Activated T-helper 1 cell treated with anti-CD3 and anti-CD28 coated beads, Interleukin-12 subunit alpha, Interleukin-12 subunit beta, Interleukin-2, Interleukin-4 antibody, amounts not matched to agents 30 ng/mL and 10 ng/mL and 1 ng/mL, durations not matched to agents 14 hours and 24 hours and 36 hours (primary cell): ENCODE measurements at regions not wholly inside any gene's neighbourhood (a gene's known extent, or its start where the extent isn't known, plus 50 kb on each side); places are given as distances from the start of the nearest gene placed in this dataset.
A peak's percentile ranks its signal among the peaks of the same experiment; 100 is the strongest.
"Not testable (repeated sequence)": the region's sequence is repeated elsewhere in the genome, so short reads cannot be mapped to it uniquely, and the experiment has no call there.

Experiments
- DNase-seq: peaks from one replicate; pipeline ENCODE4 v3.0.0; 2021; ENCODE audit warnings: low spot score
- H3K27ac Mint-ChIP-seq: one replicate; pipeline ENCODE4 v1.8.0; 2021; ENCODE audit warnings: mild to moderate bottlenecking, mixed read lengths
- H3K27me3 Mint-ChIP-seq: one replicate; pipeline ENCODE4 v1.8.0; 2022; ENCODE audit warnings: mild to moderate bottlenecking, moderate library complexity, mixed read lengths; ENCODE audit not compliant: insufficient read depth
- H3K36me3 Mint-ChIP-seq: one replicate; pipeline ENCODE4 v1.8.0; 2021; ENCODE audit warnings: low read depth, mixed read lengths
- H3K4me1 Mint-ChIP-seq: one replicate; pipeline ENCODE4 v1.8.0; 2021; ENCODE audit warnings: low read depth, mixed read lengths
- H3K4me3 Mint-ChIP-seq: one replicate; pipeline ENCODE4 v1.8.0; 2021; ENCODE audit warnings: mild to moderate bottlenecking, moderate library complexity, mixed read lengths
- H3K9me3 Mint-ChIP-seq: one replicate; pipeline ENCODE4 v1.8.0; 2021; ENCODE audit warnings: mixed read lengths
- intact Hi-C: fragments of 100-400 bp; cut with micrococcal nuclease; formaldehyde crosslinking; loops from one replicate; pipeline ENCODE4 v1.15.1; 2024

DNA sequence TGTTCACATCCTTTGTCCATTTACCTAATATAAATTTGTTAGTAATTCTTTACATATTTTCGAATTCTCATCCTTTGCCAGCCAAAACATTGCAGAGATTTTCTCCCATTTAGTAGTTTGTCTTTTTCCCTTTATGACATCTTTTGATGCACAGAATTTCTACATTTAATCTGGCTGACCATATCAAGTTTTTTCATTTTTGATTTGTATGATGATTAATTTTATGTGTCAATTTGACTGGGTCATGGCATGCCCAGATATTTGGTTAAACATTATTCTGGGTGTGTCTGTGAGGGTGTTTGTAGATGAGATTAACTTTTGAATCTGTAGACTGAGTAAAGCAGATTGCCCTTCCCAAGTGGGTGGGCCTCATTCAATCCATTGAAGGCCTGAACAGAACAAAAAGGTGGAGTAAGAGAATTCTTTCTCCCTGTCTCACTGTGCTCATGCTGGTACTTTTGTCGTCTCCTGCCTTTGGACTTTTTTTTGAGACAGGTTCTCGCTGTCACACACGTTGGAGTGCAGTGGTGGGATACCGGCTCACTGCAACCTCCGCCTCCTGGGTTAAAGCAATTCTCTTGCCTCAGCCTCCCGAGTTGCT lies 72.1 kb upstream of the EPB41L1 start:
- peaks cover 6% of the 10 kb centered on the region for H3K4me1 Mint-ChIP-seq
- no peaks in the 10 kb centered on the region for H3K36me3 Mint-ChIP-seq
- H3K9me3 Mint-ChIP-seq: no peaks in the 10 kb centered on the region
- intact Hi-C loops: no loop called here
- H3K4me3 Mint-ChIP-seq: no peak overlapping the region
- H3K27me3 Mint-ChIP-seq: peaks cover 21% of the 10 kb centered on the region
- no peak for DNase-seq
- H3K27ac Mint-ChIP-seq: no peak overlapping the region

DNA sequence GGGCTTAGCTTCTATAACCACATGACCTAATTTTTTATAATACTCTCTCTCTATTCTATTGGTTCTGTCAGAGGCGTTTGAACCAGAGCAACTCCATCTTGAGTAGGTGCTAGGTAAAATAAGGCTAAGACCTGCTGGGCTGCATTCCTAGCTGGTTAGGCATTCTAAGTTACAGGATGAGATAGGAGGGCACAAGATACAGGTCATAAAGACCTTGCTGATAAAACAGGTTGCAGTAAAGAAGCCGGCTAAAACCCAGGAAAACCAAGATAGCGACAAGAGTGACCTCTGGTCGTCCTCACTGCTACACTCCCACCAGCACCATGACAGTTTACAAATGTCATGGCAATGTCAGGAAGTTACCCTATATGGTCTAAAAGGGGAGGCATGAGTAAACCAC lies 71.3 kb upstream of the EPB41L1 start:
- intact Hi-C loops, DNase-seq, H3K36me3 Mint-ChIP-seq, H3K9me3 Mint-ChIP-seq, H3K4me1 Mint-ChIP-seq, H3K4me3 Mint-ChIP-seq, H3K27ac Mint-ChIP-seq: not testable (repeated sequence)
- H3K27me3 Mint-ChIP-seq: peaks cover 23% of the 10 kb centered on the region

DNA sequence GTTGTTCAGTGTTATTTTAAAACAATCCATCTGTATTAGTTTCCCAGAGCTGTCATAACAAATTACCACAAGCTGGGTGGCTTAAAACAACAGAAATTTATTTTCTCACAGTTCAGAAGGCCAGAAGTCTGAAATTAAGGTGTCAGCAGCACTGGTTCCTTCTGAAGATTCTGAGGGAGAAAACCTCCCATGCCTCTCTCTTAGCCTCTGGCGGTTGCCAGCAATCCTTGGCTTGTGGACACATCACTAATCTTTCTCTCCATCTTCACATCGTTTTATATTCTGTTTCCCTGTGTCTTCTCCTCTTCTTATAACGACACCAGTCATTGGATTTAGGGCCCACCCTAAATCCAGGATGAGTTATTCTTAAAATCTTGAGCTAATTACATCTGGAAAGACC lies 70.2 kb upstream of the EPB41L1 start:
- DNase-seq: no peak
- Mint-ChIP-seq H3K9me3 (no peaks in the 10 kb centered on the region), H3K27ac (no peak overlapping the region), H3K36me3 (no peaks in the 10 kb centered on the region), H3K4me3 (no peak overlapping the region), H3K27me3 (peaks cover 26% of the 10 kb centered on the region), H3K4me1 (peaks cover 6% of the 10 kb centered on the region)
- intact Hi-C loops: no loop called here

DNA sequence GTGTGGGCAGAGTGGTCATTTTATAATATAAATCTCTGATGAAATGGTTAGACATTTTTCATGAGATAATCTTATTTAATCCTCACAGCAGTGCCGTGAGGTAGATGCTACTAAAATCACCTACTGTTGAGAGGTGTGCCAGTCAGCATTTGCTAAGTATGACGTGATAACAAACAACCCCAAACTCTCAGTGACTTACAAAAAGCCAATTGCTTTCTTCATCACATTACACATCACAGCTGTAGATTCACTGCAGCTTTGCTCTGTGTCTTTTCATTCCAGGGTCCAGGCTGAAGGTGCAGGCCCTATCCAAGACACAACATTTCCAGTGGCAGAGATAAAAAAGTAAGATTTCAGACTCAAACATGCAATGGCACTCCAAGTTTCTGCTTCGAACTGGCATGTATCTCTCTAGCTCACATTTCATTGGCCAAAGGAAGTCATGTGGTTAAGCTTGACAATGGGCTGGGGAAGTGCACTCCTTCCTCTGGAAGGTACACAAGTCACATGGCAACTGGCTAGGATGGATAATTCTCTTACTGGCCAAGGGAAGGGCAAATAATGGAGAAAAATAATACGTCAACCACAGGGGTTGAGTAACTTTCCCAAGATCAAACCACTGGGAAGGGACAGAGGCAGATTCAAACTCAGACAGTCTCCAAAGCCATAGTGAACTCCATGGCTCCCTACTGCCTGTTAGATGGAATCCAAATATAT lies 69.5 kb upstream of the EPB41L1 start:
- no peak for DNase-seq
- Mint-ChIP-seq H3K27me3 (peaks cover 28% of the 10 kb centered on the region), H3K27ac (no peak overlapping the region), H3K4me1 (peaks cover 6% of the 10 kb centered on the region), H3K9me3 (no peaks in the 10 kb centered on the region), H3K4me3 (no peak overlapping the region), H3K36me3 (no peaks in the 10 kb centered on the region)
- intact Hi-C loops: no loop called here

DNA sequence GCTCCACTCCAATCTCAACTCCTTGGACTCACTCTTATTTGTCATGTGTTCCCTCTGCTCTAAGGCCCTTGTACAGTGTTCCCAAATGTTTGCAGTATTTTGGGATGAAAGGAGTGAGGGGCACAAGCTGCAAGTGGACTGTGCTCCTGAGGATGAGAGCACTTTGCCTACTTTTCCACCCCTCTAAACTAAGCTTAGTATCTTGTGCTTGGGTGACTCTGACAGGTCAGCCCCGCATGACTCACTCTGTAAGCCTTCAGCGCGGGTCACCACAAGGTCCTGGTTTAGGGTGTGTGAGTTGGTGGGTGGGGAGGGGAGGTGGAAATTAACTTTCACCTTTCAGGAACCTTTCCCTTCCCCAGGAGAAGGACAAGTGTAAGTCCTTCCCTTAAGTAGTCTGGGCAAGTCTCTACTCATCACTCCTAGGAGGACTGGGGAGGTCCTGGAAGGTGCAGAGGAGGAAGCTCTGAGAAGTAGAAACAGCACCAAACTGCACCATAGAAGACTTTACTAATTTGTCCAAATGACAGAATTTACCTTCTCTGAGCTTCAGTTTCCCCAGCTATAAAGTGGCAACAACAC lies 68.8 kb upstream of the EPB41L1 start:
- Mint-ChIP-seq H3K27me3 (peaks cover 31% of the 10 kb centered on the region), H3K9me3 (no peaks in the 10 kb centered on the region), H3K4me3 (no peak overlapping the region), H3K27ac (no peak overlapping the region), H3K36me3 (no peaks in the 10 kb centered on the region), H3K4me1 (peaks cover 6% of the 10 kb centered on the region)
- intact Hi-C loops: no loop called here
- DNase-seq: no peak

DNA sequence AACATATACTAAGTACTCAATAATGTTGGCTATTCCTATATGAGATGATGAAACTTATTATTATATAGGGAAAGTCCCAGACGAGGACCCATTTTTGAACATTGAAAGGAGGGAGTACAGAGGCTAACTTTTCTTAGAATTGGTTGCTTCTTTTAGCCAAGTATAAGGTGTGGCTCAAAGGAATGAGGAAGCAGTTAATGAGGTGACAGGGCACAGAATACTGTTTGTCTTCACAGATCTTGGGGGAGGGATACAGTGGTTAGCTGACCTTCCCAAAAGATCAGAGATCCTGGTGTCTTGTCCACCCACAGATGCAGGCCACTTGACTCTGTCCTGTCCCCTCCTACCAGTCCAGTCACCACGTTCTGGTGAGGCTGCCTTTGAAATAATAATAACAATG lies 67.8 kb upstream of the EPB41L1 start:
- intact Hi-C loops: no loop called here
- Mint-ChIP-seq H3K36me3 (no peaks in the 10 kb centered on the region), H3K4me1 (peaks cover 6% of the 10 kb centered on the region), H3K9me3 (no peaks in the 10 kb centered on the region), H3K27me3 (peaks cover 38% of the 10 kb centered on the region), H3K4me3 (no peak overlapping the region), H3K27ac (no peak overlapping the region)
- DNase-seq: no peak

DNA sequence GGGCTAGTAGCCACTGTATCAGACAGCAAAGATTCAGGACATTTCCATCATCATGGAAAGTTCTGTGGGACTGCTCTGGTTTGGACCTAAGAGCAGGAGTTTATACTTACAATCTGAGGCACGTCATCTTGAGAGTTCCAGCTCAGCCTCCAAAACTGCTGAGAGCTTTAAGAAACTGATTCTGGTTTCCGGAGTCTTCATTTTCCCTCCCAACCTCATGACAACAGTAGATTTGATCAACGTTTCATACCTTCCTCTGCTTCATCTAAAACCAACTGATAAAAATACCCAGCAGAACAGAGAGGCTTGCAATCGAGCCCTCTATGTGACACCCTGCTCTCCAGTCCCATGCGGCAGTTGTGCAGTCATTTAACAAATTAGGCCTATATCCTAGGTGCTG lies 64.3 kb upstream of the EPB41L1 start:
- Mint-ChIP-seq H3K4me3 (no peak overlapping the region), H3K27me3 (peaks cover 48% of the 10 kb centered on the region), H3K4me1 (peaks cover 18% of the 10 kb centered on the region), H3K9me3 (no peaks in the 10 kb centered on the region), H3K27ac (no peak overlapping the region), H3K36me3 (peaks cover 3% of the 10 kb centered on the region)
- DNase-seq: no peak
- intact Hi-C loops: no loop called here

DNA sequence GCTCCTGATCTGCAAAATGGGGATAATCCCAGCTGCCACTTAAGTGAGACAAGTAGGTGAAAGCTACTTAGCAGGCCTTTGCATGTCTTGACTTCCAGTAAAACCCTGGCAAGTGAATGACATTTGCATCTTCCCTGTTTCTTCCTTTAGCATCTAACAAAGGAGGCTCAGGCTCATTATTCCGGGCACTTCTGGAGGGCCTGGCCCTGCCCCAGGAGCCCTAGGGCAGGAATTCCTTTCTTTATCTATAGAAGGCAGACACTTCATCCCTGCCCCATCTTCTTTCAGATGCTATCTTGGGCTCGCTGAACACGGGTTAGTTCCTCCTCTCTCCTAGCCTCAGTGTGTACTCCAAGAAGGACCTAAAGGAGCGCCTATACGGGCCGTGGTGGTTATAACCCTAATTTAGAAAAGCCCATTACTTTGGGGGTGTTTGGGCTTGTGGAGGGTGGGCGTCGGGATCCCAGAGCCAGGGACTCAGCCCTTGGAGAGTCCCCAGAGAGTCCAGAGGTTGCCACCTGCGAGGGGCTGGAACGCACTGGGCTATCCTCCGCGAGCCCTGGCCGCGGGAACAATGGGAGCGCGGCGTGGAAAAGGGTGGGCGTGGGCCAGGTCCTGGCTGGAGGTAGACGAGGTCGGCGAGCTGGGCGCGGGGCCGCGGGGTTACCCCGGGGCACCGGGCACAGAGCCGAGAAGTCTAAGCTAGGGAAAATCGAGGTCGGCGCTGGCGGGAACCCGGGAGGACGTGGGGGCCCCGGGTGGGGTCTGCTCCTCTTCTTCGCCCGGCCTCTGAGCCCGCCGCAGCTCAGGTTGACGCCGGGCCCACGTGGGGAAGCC lies 62.8 kb upstream of the EPB41L1 start:
- Mint-ChIP-seq H3K4me3 (peak overlapping the region; percentile 44), H3K9me3 (no peaks in the 10 kb centered on the region), H3K27me3 (peaks cover 54% of the 10 kb centered on the region), H3K36me3 (peaks cover 3% of the 10 kb centered on the region), H3K27ac (no peak overlapping the region), H3K4me1 (peaks cover 12% of the 10 kb centered on the region)
- DNase-seq: no peak
- intact Hi-C loops: loop anchor here (2.0 kb wide), 1 partner anchor 27 kb away; no protein-coding TSS in a partner anchor

DNA sequence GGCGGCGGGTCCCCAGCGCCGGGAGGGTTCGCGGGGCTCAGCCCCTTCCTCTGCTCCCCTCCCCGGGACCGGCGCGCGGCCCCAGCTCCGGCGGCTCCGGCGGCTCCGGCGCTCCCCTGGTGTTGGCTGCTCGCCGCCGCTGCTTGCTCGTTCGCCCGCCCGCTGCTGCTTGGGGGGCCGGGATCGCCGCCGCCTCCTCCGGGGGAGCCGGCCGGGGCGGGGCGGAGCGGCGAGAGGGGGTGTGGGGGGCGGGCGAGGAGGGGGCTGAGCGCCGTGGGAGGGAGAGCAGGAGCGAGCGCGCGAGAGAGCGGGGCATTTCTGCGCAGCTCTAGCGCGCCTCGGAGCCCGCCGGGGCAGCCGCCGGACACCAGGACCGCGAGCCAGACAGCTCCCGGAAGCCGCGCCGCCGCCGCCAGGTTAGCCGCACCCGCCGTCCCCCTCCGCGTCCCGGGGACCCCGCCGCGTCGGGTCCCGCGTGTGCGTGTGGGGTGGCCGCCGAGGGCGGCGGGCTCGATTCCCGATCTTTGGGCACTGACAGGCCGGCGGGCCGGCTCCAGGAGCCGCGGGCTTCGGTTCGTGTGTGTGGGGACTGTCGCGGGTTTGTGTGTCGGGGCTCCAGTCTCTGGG lies 62.0 kb upstream of the EPB41L1 start:
- no peak for DNase-seq
- Mint-ChIP-seq H3K36me3 (peaks cover 3% of the 10 kb centered on the region), H3K27ac (no peak overlapping the region), H3K4me1 (peaks cover 12% of the 10 kb centered on the region), H3K4me3 (peak overlapping the region; percentile 85), H3K9me3 (no peaks in the 10 kb centered on the region), H3K27me3 (peaks cover 55% of the 10 kb centered on the region)
- intact Hi-C loops: loop anchor here (2.0 kb wide), 1 partner anchor 28 kb away; no protein-coding TSS in a partner anchor

DNA sequence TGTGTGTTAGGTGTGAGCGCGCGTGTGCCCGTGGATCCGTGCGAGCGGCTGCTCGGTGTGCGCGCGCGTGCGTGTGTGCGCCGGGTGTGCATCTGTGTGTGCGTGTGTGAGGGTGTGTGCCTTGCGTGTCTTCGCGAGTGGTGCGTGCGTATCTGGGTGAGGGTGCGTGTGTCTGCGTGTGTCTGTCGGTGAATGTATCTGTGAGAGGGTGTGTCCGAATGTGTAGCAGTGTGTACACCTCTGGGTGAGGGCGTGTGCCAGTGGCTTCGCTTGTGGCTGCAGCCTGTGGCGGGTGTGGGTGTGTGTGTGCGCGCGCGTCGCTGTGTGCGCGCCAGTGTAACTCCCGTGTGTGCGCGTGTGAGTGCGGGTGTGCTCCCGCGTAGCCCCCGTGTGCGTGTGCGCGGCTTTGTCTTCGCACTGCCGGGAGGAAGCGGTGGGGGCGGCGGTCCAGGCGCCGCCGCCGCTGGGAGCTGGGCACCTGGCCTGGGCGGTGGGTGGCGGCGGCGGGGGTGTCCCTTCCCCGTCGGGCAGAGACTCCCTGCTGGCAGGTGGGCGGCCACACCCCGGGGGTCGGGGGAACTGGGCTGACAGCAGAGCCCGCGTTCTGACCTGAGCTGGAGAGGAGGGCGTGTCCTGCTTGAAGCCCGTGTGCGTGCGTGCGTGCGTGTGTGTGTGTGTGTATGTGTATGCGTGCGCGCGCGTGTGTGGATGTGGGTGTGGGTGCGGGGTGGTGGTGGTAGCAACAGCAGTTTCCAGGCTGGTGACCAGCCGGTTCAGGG lies 61.3 kb upstream of the EPB41L1 start:
- peaks cover 12% of the 10 kb centered on the region for H3K4me1 Mint-ChIP-seq
- peaks cover 50% of the 10 kb centered on the region for H3K27me3 Mint-ChIP-seq
- H3K27ac Mint-ChIP-seq: no peak overlapping the region
- H3K9me3 Mint-ChIP-seq: no peaks in the 10 kb centered on the region
- no peak for DNase-seq
- H3K4me3 Mint-ChIP-seq: peak overlapping the region; percentile 85
- intact Hi-C loops: loop anchor here (2.0 kb wide), 1 partner anchor 28 kb away; no protein-coding TSS in a partner anchor
- peaks cover 3% of the 10 kb centered on the region for H3K36me3 Mint-ChIP-seq

DNA sequence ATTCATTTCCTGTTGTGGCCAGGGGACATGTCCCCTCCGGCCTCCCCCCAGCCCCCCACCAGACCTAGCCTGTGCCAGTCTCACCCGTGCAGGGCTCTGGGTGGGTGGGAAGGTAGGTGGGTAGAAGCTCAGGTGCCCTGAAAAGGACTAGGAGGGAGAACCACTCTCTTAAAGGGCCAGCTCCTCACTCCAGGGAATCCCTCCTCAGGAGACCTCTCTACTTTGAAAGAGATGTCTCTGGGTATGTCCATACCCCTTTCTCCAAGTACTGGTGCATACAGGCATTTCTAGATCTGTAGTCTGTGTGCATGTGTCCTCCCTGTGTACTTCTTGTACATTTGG lies 60.8 kb upstream of the EPB41L1 start:
- Mint-ChIP-seq H3K27me3 (peaks cover 47% of the 10 kb centered on the region), H3K4me1 (peaks cover 12% of the 10 kb centered on the region), H3K36me3 (peaks cover 3% of the 10 kb centered on the region), H3K27ac (no peak overlapping the region), H3K4me3 (peak overlapping the region; percentile 15), H3K9me3 (no peaks in the 10 kb centered on the region)
- intact Hi-C loops: loop anchor here (2.0 kb wide), 1 partner anchor 29 kb away; no protein-coding TSS in a partner anchor
- DNase-seq: no peak

DNA sequence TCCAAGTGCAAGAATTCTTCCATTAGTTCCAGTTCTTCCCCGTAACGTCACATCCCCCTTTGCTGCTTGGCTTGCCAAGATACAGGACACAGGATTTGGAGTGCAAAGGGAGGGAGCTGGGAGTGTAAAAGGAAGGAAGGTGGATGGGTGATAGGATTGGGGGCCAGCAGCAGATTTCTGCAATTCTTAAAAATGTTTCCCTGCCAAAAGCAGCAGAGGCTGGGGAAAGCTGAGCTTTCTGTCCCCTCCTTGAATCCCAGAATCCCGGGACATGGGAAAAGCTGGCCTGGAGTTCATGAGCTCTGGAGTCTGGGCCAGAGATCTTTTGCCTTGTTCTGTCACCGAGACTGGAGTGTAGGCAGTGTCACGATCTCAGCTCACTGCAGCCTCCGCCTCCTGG lies 60.0 kb upstream of the EPB41L1 start:
- Mint-ChIP-seq H3K27me3 (peaks cover 47% of the 10 kb centered on the region), H3K4me1 (peaks cover 12% of the 10 kb centered on the region), H3K4me3 (no peak overlapping the region), H3K27ac (no peak overlapping the region), H3K9me3 (no peaks in the 10 kb centered on the region), H3K36me3 (peaks cover 3% of the 10 kb centered on the region)
- no peak for DNase-seq
- intact Hi-C loops: no loop called here
